D721Med (cell line): ENCODE measurements at regions not wholly inside any gene's neighbourhood (a gene's known extent, or its start where the extent isn't known, plus 50 kb on each side); places are given as distances from the start of the nearest gene placed in this dataset.

Source experiments
- DNase-seq: peaks from one replicate; pipeline ENCODE4 v3.0.0; 2011; ENCODE audit warnings: low spot score; ENCODE audit not compliant: insufficient read length
- FAIRE-seq: peaks from 2 replicates; lab custom pipeline; 2011; peaks lifted over from hg19 to GRCh38; lab: Jason Lieb, UNC
- CTCF ChIP-seq: IDR thresholded peaks from 2 replicates; pipeline ENCODE4 v1.5.1; 2012; ENCODE audit warnings: mild to moderate bottlenecking, control low read depth; ENCODE audit not compliant: insufficient read depth; ENCODE audit errors: missing control alignments

- TF ChIP-seq CTCF: no peak
- FAIRE-seq: no peak
- no peak for DNase-seq
Observed at GRCh38 chr16:56038564-56039098, 152.7 kb upstream of the GNAO1 start.

GRCh38 chr16:56032072-56032471 lies 156.9 kb upstream of the CES5A start:
- TF ChIP-seq CTCF: no peak
- FAIRE-seq (no peak), DNase-seq (no peak)

- TF ChIP-seq CTCF: no peak
- DNase-seq (no peak), FAIRE-seq (no peak)
Observed at GRCh38 chr16:56029026-56029425, 153.9 kb upstream of the CES5A start.

- DNase-seq (no peak), FAIRE-seq (no peak)
- TF ChIP-seq CTCF: no peak
Observed at GRCh38 chr16:56022818-56023217, 147.6 kb upstream of the CES5A start.

GRCh38 chr16:56019274-56019673 lies 144.1 kb upstream of the CES5A start:
- FAIRE-seq: no peak
- no peak for TF ChIP-seq CTCF

GRCh38 chr16:56013962-56014552 lies 138.9 kb upstream of the CES5A start:
- no peak for FAIRE-seq
- TF ChIP-seq CTCF: no peak
- no peak for DNase-seq

More at GRCh38 chr16:56019274-56019673, 144.1 kb upstream of the CES5A start:
- no peak for DNase-seq

- TF ChIP-seq CTCF: no peak
- no peak for DNase-seq
- no peak for FAIRE-seq
Observed at GRCh38 chr16:56012482-56012811, 137.3 kb upstream of the CES5A start.
